BE2C (cell line): ENCODE measurements at regions not wholly inside any gene's neighbourhood (a gene's known extent, or its start where the extent isn't known, plus 50 kb on each side); places are given as distances from the start of the nearest gene placed in this dataset.

Experiments
- DNase-seq: peaks from one replicate; pipeline ENCODE4 v3.0.0-alpha.2; 2020
- H3K27me3 ChIP-seq: fragments of 250-450 bp; sonication (Bioruptor Pico); 2 replicates; pipeline ENCODE4 v1.5.1; 2020; ENCODE audit warnings: mild to moderate bottlenecking
- H3K36me3 ChIP-seq: fragments of 250-450 bp; sonication (Bioruptor Pico); 2 replicates; pipeline ENCODE4 v1.5.1; 2020; ENCODE audit warnings: mild to moderate bottlenecking
- H3K4me1 ChIP-seq: fragments of 250-450 bp; sonication (Bioruptor Pico); 2 replicates; pipeline ENCODE4 v1.5.1; 2020
- H3K4me3 ChIP-seq: 2 replicates; pipeline ENCODE4 v1.5.1; 2011; ENCODE audit warnings: low read depth, low read length
- H3K9me3 ChIP-seq: fragments of 250-450 bp; sonication (Bioruptor Pico); 2 replicates; pipeline ENCODE4 v1.5.1; 2020
- CTCF ChIP-seq: IDR thresholded peaks from 2 replicates; pipeline ENCODE4 v1.5.1; 2012; ENCODE audit warnings: mild to moderate bottlenecking, low read depth, low read length

GRCh38 chr20:6611911-6612605 lies 155.4 kb upstream of the BMP2 start:
- Histone ChIP-seq H3K36me3 (no peaks in the 10 kb centered on the region), H3K9me3 (no peaks in the 10 kb centered on the region), H3K27me3 (no peaks in the 10 kb centered on the region), H3K4me1 (no peaks in the 10 kb centered on the region), H3K4me3 (no peak overlapping the region)
- no peak for DNase-seq
- TF ChIP-seq CTCF: no peak

- no peak overlapping the region for H3K4me3 ChIP-seq
- no peak for DNase-seq
- TF ChIP-seq CTCF: no peak
Observed at GRCh38 chr20:6606651-6607050, 160.8 kb upstream of the BMP2 start.

GRCh38 chr20:6605055-6605935 lies 162.2 kb upstream of the BMP2 start:
- no peaks in the 10 kb centered on the region for H3K27me3 ChIP-seq
- DNase-seq: no peak

More at GRCh38 chr20:6606651-6607050, 160.8 kb upstream of the BMP2 start:
- H3K36me3 ChIP-seq: no peaks in the 10 kb centered on the region
- H3K27me3 ChIP-seq: no peaks in the 10 kb centered on the region
- H3K4me1 ChIP-seq: no peaks in the 10 kb centered on the region
- no peaks in the 10 kb centered on the region for H3K9me3 ChIP-seq

GRCh38 chr20:6604179-6604578 lies 163.3 kb upstream of the BMP2 start:
- Histone ChIP-seq H3K4me1 (no peaks in the 10 kb centered on the region), H3K27me3 (no peaks in the 10 kb centered on the region), H3K4me3 (no peak overlapping the region), H3K36me3 (no peaks in the 10 kb centered on the region), H3K9me3 (no peaks in the 10 kb centered on the region)
- no peak for TF ChIP-seq CTCF
- no peak for DNase-seq

More at GRCh38 chr20:6605055-6605935, 162.2 kb upstream of the BMP2 start:
- Histone ChIP-seq H3K4me3 (no peak overlapping the region), H3K9me3 (no peaks in the 10 kb centered on the region), H3K36me3 (no peaks in the 10 kb centered on the region), H3K4me1 (no peaks in the 10 kb centered on the region)
- TF ChIP-seq CTCF: no peak

GRCh38 chr20:6599876-6600735 lies 167.4 kb upstream of the BMP2 start:
- TF ChIP-seq CTCF: no peak
- DNase-seq: no peak
- H3K36me3 ChIP-seq: no peaks in the 10 kb centered on the region
- no peaks in the 10 kb centered on the region for H3K4me1 ChIP-seq
- H3K9me3 ChIP-seq: no peaks in the 10 kb centered on the region
- H3K27me3 ChIP-seq: no peaks in the 10 kb centered on the region
- H3K4me3 ChIP-seq: no peak overlapping the region
